Neural crest cell (in vitro differentiated cells): ENCODE measurements at regions not wholly inside any gene's neighbourhood (a gene's known extent, or its start where the extent isn't known, plus 50 kb on each side); places are given as distances from the start of the nearest gene placed in this dataset.

Source experiments
- DNase-seq: peaks from one replicate; pipeline ENCODE4 v3.0.0; 2021; ENCODE audit warnings: low read depth, mixed read lengths, low spot score
- H3K27ac Mint-ChIP-seq: one replicate; pipeline ENCODE4 v1.8.0; 2021; ENCODE audit warnings: mild to moderate bottlenecking, mixed read lengths; ENCODE audit not compliant: unreplicated experiment
- H3K27me3 Mint-ChIP-seq: 2 replicates; pipeline ENCODE4 v1.8.0; 2021; ENCODE audit warnings: low read depth, mild to moderate bottlenecking, mixed read lengths
- H3K36me3 Mint-ChIP-seq: 2 replicates; pipeline ENCODE4 v1.8.0; 2021; ENCODE audit warnings: low read depth, mild to moderate bottlenecking, mixed read lengths
- H3K4me1 Mint-ChIP-seq: 2 replicates; pipeline ENCODE4 v1.8.0; 2021; ENCODE audit warnings: mixed read lengths
- H3K4me3 Mint-ChIP-seq: one replicate; pipeline ENCODE4 v1.8.0; 2021; ENCODE audit warnings: mild to moderate bottlenecking, mixed read lengths
- H3K9me3 Mint-ChIP-seq: 2 replicates; pipeline ENCODE4 v1.8.0; 2021; ENCODE audit warnings: mixed read lengths
- TF ChIP-seq, protein P1 (sequence below): fragments of 200-600 bp; sonication (generic); conservative IDR thresholded peaks from 2 replicates; pipeline ENCODE4 v1.5.0; 2021; ENCODE audit warnings: antibody characterized with exemption, mild to moderate bottlenecking

DNA sequence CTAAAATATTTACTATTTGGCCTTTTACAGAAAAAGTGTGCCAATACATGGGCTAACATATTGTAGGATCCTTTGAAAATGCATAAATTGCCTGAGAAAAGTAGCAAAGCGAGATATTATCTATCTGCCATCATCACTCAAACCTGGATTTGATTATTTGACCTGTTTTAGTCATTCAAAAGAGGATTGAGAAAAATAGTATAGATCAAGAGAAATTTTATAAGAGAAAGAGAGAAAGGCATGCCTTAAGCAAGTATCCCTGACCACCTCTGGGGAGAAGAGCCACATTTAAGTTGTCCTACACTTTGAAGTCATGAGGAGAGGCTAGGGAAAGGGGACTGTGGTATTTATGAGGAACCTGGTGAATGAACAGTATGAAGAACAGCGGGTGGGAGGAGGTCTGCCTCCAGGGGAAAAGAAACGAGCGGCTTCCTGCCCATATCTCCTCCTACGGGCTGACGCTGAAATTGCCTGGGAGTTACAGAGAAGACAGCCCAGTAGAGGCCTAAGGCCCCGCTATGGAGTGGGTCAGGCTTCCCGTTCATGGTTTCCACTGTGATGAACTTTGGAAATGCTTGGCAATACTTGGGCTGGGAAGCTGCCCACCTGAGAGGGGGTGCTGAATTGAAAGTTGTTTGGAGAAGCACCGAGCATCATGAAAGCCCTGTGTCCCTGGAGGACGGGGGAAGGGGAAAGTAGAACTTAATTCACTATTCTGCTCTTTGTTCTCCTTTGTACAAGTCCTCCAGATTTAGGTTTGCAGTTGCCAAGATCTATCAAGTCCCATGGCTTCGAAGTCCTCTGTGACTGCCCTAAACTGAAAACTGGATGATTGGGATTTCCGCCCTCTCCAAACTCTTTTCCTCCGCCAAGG lies 106.9 kb upstream of the ACSL4 start:
- TF ChIP-seq, protein P1, sequence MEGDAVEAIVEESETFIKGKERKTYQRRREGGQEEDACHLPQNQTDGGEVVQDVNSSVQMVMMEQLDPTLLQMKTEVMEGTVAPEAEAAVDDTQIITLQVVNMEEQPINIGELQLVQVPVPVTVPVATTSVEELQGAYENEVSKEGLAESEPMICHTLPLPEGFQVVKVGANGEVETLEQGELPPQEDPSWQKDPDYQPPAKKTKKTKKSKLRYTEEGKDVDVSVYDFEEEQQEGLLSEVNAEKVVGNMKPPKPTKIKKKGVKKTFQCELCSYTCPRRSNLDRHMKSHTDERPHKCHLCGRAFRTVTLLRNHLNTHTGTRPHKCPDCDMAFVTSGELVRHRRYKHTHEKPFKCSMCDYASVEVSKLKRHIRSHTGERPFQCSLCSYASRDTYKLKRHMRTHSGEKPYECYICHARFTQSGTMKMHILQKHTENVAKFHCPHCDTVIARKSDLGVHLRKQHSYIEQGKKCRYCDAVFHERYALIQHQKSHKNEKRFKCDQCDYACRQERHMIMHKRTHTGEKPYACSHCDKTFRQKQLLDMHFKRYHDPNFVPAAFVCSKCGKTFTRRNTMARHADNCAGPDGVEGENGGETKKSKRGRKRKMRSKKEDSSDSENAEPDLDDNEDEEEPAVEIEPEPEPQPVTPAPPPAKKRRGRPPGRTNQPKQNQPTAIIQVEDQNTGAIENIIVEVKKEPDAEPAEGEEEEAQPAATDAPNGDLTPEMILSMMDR = peak; percentile 39
- H3K27me3 Mint-ChIP-seq = peaks cover 9% of the 10 kb centered on the region
- H3K36me3 Mint-ChIP-seq = no peaks in the 10 kb centered on the region
- peaks cover 13% of the 10 kb centered on the region for H3K4me1 Mint-ChIP-seq
- no peaks in the 10 kb centered on the region for H3K9me3 Mint-ChIP-seq
- no peak overlapping the region for H3K27ac Mint-ChIP-seq
- DNase-seq = peak; percentile 32
- H3K4me3 Mint-ChIP-seq = no peak overlapping the region

DNA sequence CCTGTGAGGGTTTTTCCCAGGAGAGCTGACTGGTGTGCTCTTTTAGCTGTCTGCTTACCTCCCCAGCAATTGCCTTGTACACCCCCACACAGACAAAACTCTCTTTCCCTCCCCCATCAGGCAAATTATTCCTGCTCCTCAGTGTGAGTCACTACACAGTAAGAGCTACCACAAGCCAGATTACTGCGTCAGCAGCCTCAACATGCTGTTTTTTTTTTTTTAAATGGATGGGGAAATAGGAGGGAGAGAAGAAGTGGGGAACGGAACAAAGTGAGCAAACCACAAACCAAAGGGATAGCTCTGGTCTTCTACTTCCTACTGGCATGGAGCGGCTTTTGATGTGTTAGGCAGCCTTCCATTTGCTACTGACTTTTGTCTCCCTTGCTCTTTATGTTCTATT lies 107.5 kb upstream of the ACSL4 start:
- no peak for DNase-seq

DNA sequence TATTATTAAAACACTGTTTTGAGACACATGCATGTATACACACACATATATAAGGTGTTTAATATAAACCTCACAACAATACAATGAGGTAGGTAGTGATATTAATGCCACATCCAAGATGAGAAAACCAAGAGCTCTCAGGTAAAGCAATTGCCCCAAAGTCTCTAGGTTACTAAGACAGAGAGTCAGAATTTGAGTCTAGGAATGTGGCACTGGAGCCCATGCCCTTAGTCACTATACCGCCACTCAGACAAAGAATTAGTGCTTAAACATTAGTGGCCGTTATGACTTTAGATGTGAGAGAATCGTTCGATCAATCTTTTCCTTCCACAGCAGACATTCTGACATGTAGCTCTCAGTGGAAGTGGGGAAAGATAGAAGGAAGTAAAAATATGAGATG lies 108.2 kb upstream of the ACSL4 start:
- TF ChIP-seq, protein P1 = no peak
- H3K27me3 Mint-ChIP-seq = peaks cover 5% of the 10 kb centered on the region
- H3K27ac Mint-ChIP-seq = no peak overlapping the region
- no peak for DNase-seq
- H3K4me3 Mint-ChIP-seq = no peak overlapping the region
- H3K4me1 Mint-ChIP-seq = peaks cover 17% of the 10 kb centered on the region
- H3K36me3 Mint-ChIP-seq = no peaks in the 10 kb centered on the region
- no peaks in the 10 kb centered on the region for H3K9me3 Mint-ChIP-seq

More for the DNA sequence above, 107.5 kb upstream of the ACSL4 start:
- no peak overlapping the region for H3K27ac Mint-ChIP-seq
- H3K4me1 Mint-ChIP-seq = peaks cover 17% of the 10 kb centered on the region
- TF ChIP-seq, protein P1 = no peak
- peaks cover 9% of the 10 kb centered on the region for H3K27me3 Mint-ChIP-seq
- H3K36me3 Mint-ChIP-seq = no peaks in the 10 kb centered on the region
- H3K9me3 Mint-ChIP-seq = no peaks in the 10 kb centered on the region
- H3K4me3 Mint-ChIP-seq = no peak overlapping the region

DNA sequence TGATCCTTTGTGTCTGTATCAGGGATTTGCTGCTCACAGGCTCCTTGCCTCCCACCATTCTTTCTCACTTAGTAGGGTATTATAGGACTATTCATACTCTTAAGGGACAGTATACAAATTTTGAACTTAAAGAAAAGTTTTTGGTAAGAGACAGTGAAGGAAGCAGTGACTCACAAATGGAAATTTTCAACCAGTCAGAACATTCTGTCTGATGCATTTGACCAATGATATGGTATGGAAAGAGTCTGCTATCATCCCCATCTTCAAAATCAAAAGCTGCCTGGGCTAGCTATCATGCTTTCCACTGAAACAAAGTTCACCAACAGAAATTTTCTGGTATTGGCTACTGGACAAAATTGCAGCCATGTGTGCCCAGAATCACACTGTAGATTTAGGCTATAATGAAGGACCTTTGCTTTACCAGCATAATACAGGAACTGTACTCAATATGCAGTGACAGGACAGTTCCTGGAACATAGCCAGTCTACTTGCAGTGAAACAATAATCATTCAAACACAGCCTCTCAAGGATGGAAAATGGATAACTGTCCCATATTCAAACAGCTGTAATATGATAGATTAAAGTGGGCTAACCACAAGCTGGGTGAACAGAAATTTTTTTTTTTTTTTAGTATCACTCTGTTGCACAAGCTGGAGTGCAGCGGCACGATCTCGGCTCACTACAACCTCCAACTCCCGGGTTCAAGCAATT lies 109.0 kb upstream of the ACSL4 start:
- DNase-seq = no peak
- Mint-ChIP-seq H3K36me3 (no peaks in the 10 kb centered on the region), H3K4me3 (no peak overlapping the region), H3K27ac (no peak overlapping the region), H3K27me3 (peaks cover 10% of the 10 kb centered on the region), H3K9me3 (no peaks in the 10 kb centered on the region), H3K4me1 (peaks cover 19% of the 10 kb centered on the region)
- TF ChIP-seq, protein P1 = no peak

DNA sequence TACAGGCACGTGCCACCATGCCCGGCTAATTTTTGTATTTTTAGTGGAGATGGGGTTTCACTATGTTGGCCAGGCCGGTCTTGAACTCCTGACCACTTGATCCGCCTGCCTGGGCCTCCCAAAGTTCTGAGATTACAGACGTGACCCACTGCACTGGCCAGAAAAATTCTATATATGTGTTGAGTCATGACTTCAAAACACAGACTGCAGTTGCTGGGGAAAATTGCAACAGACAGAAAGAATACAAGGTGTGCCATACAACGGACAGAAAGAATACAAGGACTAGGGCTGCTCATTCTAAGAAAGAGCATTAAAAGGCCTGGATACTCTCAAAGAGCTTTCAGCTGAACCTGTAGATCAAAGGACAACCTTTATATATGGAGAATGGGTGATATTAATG lies 109.6 kb upstream of the ACSL4 start:
- DNase-seq = no peak
- Mint-ChIP-seq H3K36me3 (no peaks in the 10 kb centered on the region), H3K27ac (no peak overlapping the region), H3K9me3 (no peaks in the 10 kb centered on the region), H3K27me3 (peaks cover 16% of the 10 kb centered on the region), H3K4me3 (no peak overlapping the region), H3K4me1 (peaks cover 25% of the 10 kb centered on the region)
- TF ChIP-seq, protein P1 = no peak
